ENCODE measurements at regions not wholly inside any gene's neighbourhood (a gene's known extent, or its start where the extent isn't known, plus 50 kb on each side); places are given as distances from the start of the nearest gene placed in this dataset.

DNA sequence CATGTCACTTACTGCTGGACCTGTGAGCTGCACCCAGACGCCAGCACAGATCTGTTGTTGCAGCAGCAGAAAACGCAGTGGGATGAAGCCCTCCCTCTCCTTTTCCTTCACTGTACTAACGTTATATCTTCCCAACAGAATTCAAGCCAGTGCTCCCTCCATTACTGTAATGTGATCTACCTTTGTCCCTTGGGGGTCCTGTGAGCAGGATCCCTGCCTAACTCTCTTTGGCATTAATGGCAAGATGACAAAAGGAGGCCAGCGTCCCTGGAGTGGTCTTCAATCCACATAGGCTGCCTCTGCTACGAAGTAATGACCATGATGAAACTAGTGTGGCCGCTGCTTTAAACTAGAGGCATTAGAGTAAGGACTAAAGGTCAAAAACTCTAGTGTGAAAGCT is 69.3 kb upstream of the SOX14 start:
- TF ChIP-seq, protein P1, sequence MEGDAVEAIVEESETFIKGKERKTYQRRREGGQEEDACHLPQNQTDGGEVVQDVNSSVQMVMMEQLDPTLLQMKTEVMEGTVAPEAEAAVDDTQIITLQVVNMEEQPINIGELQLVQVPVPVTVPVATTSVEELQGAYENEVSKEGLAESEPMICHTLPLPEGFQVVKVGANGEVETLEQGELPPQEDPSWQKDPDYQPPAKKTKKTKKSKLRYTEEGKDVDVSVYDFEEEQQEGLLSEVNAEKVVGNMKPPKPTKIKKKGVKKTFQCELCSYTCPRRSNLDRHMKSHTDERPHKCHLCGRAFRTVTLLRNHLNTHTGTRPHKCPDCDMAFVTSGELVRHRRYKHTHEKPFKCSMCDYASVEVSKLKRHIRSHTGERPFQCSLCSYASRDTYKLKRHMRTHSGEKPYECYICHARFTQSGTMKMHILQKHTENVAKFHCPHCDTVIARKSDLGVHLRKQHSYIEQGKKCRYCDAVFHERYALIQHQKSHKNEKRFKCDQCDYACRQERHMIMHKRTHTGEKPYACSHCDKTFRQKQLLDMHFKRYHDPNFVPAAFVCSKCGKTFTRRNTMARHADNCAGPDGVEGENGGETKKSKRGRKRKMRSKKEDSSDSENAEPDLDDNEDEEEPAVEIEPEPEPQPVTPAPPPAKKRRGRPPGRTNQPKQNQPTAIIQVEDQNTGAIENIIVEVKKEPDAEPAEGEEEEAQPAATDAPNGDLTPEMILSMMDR (IDR thresholded peaks at IDR 0.05; ENCODE audit: insufficient read depth, low read depth, low read length), result no peak
- no peak for TF ChIP-seq EZH2 (IDR thresholded peaks at IDR 0.05; ENCODE audit: insufficient read depth, low read length)
